GM12892 (cell line): ENCODE measurements at regions not wholly inside any gene's neighbourhood (a gene's known extent, or its start where the extent isn't known, plus 50 kb on each side); places are given as distances from the start of the nearest gene placed in this dataset.

ENCODE experiments used
- POLR2A ChIP-seq: IDR thresholded peaks from 2 replicates; pipeline ENCODE4 v1.6.1; 2011; ENCODE audit warnings: low read depth, low read length, control low read depth
- TAF1 ChIP-seq: IDR thresholded peaks from 2 replicates; pipeline ENCODE4 v1.6.1; 2011; ENCODE audit warnings: low read depth, mild to moderate bottlenecking, control low read depth, low read length, borderline replicate concordance

- TF ChIP-seq TAF1 (no peak), POLR2A (no peak)
Observed at GRCh38 chr20:26135325-26136110, 438.9 kb upstream of the ZNF337 start.
